ENCODE measurements at regions not wholly inside any gene's neighbourhood (a gene's known extent, or its start where the extent isn't known, plus 50 kb on each side); places are given as distances from the start of the nearest gene placed in this dataset.

DNA sequence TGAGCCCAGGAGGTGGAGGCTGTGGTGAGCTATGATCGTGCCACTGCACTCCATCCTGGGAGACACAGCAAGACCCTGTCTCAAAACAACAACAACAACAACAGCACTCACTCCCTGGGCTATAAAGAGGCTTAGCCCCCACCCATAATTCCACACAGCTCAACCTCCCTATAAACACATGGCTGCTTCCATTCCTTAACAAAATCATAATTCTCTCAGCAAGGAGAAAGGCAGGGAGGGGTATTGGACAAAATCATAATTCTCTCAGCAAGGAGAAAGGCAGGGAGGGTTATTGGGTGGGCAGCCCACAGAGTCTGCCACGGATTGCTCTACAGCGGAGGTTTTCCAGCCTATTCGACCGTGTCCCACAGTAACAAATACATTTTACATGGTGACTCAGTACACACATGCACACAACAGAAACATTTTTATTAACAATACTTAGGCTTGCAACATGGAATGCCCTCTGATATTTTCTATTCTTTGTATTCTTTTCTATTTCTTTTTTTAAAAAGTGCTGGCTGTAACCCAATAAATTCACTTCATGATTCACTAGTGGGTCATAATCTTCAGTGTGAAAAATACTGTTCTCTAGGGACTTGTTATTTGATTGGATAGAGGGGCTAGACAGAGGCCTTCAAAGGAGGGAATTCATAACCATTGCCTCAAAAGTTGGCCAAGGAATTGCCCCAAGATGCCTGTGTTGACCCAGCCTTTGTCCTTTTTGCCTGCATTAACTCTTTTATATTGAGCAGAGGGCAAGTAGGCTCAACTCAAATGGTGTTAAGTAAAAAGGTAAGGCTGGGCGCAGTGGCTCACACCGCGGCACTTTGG is 50.6 kb upstream of the ZMYND8 start:
- Histone ChIP-seq H3K27me3 (no peaks in the 10 kb centered on the region), H3K27ac (no peak overlapping the region), H3K9me3 (no peaks in the 10 kb centered on the region), H3K4me1 (no peaks in the 10 kb centered on the region), H3K4me3 (no peak overlapping the region), H3K36me3 (no peaks in the 10 kb centered on the region)
- no peak for DNase-seq
- TF ChIP-seq POLR2A (IDR thresholded peaks at IDR 0.05), result no peak
- TF ChIP-seq, protein P1, sequence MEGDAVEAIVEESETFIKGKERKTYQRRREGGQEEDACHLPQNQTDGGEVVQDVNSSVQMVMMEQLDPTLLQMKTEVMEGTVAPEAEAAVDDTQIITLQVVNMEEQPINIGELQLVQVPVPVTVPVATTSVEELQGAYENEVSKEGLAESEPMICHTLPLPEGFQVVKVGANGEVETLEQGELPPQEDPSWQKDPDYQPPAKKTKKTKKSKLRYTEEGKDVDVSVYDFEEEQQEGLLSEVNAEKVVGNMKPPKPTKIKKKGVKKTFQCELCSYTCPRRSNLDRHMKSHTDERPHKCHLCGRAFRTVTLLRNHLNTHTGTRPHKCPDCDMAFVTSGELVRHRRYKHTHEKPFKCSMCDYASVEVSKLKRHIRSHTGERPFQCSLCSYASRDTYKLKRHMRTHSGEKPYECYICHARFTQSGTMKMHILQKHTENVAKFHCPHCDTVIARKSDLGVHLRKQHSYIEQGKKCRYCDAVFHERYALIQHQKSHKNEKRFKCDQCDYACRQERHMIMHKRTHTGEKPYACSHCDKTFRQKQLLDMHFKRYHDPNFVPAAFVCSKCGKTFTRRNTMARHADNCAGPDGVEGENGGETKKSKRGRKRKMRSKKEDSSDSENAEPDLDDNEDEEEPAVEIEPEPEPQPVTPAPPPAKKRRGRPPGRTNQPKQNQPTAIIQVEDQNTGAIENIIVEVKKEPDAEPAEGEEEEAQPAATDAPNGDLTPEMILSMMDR (IDR thresholded peaks at IDR 0.05), result no peak

DNA sequence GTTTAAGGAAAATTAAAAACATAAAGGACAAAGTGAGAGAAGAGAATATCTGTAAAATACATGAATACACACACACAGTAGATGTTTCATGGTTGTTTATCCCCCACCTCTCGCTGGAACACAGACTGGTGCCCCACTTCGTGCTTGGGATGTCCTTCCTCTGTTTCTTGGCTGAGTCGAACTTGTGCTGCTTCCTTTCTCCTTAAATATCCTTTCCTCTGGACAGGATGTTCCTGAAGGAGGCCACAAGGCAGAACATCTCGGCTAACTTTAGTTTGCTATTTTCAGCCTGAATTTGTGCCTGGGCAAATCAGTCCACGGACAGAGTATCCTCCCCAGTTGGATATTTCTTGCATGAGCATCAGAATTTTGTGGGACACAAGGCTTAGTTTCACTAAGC is 54.7 kb upstream of the ZMYND8 start:
- H3K4me3 ChIP-seq, result peak overlapping the region in 2 of 4 donors; percentile 2 to 20
- no peak for DNase-seq
- peaks cover 0 to 16% (median 8%) of the 10 kb centered on the region in 4 donors for H3K4me1 ChIP-seq
- peak overlapping the region; percentile 37 to 79 (median 59) for H3K27ac ChIP-seq
- H3K36me3 ChIP-seq, result no peaks in the 10 kb centered on the region
- TF ChIP-seq, protein P1 (IDR thresholded peaks at IDR 0.05), result no peak
- TF ChIP-seq POLR2A (IDR thresholded peaks at IDR 0.05), result no peak
- no peaks in the 10 kb centered on the region for H3K27me3 ChIP-seq
- no peaks in the 10 kb centered on the region for H3K9me3 ChIP-seq

DNA sequence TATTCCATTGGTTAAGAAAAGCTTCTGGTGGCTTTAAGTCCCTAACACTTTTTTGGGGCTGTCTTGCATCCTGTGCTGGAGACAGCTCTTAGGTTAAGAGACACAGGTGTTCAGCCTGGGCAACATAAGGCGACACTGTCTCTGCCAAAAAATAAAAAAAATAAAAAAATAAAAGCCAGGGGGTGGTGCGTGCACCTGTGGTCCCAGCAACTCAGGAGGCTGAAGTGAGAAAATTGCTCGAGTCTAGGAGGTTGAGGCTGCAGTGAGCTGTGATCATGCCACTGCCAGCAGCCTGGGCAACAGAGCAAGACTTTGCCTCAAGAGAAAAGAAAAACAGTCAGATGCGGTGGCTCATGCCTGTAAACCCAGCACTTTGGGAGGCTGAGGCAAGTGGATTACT is 55.6 kb upstream of the ZMYND8 start:
- Histone ChIP-seq H3K27ac (peak overlapping the region in 3 of 4 donors; percentile 37 to 79 (median 75)), H3K4me1 (peaks cover 0 to 19% (median 8%) of the 10 kb centered on the region in 4 donors), H3K27me3 (no peaks in the 10 kb centered on the region), H3K9me3 (no peaks in the 10 kb centered on the region), H3K4me3 (peak overlapping the region in 2 of 4 donors; percentile 2 to 20), H3K36me3 (no peaks in the 10 kb centered on the region)
- peak in 2 of 3 donors; percentile 50 to 72 for DNase-seq
- TF ChIP-seq, protein P1 (IDR thresholded peaks at IDR 0.05), result no peak
- TF ChIP-seq POLR2A (IDR thresholded peaks at IDR 0.05), result no peak

DNA sequence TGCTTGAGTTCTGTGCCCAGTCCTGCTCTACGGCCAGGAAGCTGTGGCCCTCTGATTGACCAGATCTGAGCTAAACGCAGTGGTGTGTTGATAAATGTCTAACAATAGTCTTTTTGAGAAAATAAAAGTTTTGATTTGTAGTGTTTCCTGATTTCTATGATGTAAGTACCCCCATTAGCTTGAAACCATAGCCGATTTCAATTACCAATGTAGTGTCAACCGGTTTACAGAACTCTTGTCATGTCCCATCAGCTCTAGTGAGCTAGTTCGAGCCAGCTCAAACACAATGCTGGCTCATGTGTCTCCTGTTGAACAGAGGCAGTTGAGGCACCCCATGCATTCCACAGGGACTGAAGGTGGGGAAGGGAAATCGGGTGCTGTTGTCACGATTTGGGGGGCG is 56.7 kb upstream of the ZMYND8 start:
- peak overlapping the region in 2 of 4 donors; percentile 75 to 79 for H3K27ac ChIP-seq

DNA sequence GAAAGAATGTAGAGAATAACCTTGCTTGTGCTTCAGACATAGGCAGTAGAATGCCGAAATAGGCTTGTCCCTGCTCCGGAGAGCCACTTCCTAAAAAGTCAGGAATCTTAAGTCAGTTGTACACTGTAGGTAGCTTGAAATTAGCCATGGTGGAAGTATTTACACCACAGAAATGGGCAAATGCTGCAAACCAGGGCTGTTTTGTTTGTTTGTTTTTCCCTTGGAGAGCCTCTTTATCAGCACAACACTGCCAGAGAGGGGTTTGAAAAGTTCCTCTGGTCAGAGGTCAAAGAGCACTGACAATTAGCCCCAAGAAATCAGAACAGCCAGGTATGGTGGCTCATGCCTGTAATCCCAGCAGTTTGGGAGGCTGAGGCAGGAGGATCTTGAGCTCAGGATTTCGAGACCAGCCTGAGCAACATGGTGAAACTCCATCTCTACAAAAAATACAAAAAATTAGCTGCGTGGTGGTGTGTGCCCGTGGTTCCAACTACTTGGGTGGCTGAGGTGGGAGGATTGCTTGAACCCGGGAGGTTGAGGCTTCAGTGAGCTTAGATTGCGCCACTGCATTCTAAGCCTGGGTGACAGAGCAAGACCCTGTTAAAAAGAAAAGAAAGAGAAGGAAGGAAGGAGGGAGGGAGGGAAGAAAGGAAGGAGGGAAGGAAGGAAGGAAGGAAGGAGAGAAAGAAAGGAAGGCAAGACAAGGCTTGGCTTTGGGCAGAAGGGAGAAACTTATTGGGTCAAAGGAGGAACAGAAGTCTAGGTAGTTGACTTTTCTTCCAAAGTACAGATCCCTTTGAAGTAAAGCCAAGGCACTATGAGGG is 61.0 kb upstream of the ZMYND8 start:
- no peaks in the 10 kb centered on the region for H3K27me3 ChIP-seq
- TF ChIP-seq, protein P1 (IDR thresholded peaks at IDR 0.05), result no peak
- no peak for TF ChIP-seq POLR2A (IDR thresholded peaks at IDR 0.05)
- H3K27ac ChIP-seq, result peak overlapping the region in 2 of 4 donors; percentile 75 to 76

More for the DNA sequence above, 56.7 kb upstream of the ZMYND8 start:
- Histone ChIP-seq H3K36me3 (no peaks in the 10 kb centered on the region), H3K9me3 (no peaks in the 10 kb centered on the region), H3K27me3 (no peaks in the 10 kb centered on the region), H3K4me1 (peaks cover 0 to 19% (median 8%) of the 10 kb centered on the region in 4 donors), H3K4me3 (no peak overlapping the region)
- no peak for DNase-seq
- TF ChIP-seq, protein P1 (IDR thresholded peaks at IDR 0.05), result no peak
- no peak for TF ChIP-seq POLR2A (IDR thresholded peaks at IDR 0.05)

More for the DNA sequence above, 61.0 kb upstream of the ZMYND8 start:
- H3K4me1 ChIP-seq, result peaks cover 0 to 19% (median 8%) of the 10 kb centered on the region in 4 donors
- no peak overlapping the region for H3K4me3 ChIP-seq
- H3K36me3 ChIP-seq, result no peaks in the 10 kb centered on the region
- H3K9me3 ChIP-seq, result no peaks in the 10 kb centered on the region
- DNase-seq, result no peak
